ENCODE measurements at regions not wholly inside any gene's neighbourhood (a gene's known extent, or its start where the extent isn't known, plus 50 kb on each side); places are given as distances from the start of the nearest gene placed in this dataset.

GRCh38 chr16:73399997-73400396, 352.1 kb upstream of the ZFHX3 start:
- Histone ChIP-seq H3K9me3 (ENCODE audit: low read length) (no peaks in the 10 kb centered on the region), H3K27me3 (ENCODE audit: control insufficient read depth in 1 of 2, insufficient read depth in 2 of 2, low read length in 2 of 2) (peaks cover 0 to 22% of the 10 kb centered on the region in 2 experiments; a peak in 2 of 5 replicates), H3K36me3 (replicated peaks in 1 of 2; ENCODE audit: control insufficient read depth in 1 of 2, insufficient read depth in 2 of 2, low read length in 2 of 2) (no peaks in the 10 kb centered on the region), H4K20me1 (ENCODE audit: insufficient read depth, low read length) (no peaks in the 10 kb centered on the region), H3K27ac (ENCODE audit: extremely low read length, insufficient read depth, low read length) (no peak overlapping the region), H3K79me2 (ENCODE audit: insufficient read depth, low read length) (no peaks in the 10 kb centered on the region), H3K4me1 (ENCODE audit: insufficient read depth, low read length) (no peaks in the 10 kb centered on the region), H3K4me3 (replicated peaks in 1 of 3; ENCODE audit: insufficient read depth in 1 of 3, low read depth in 2 of 3, low read length in 3 of 3) (no peak overlapping the region), H2AFZ (ENCODE audit: low read length) (no peak overlapping the region), H3K9ac (ENCODE audit: insufficient read depth, low read depth, low read length) (no peak overlapping the region), H3K4me2 (ENCODE audit: low read depth, low read length) (no peak overlapping the region)
- intact Hi-C loops (cut with micrococcal nuclease; ENCODE audit: unreplicated experiment) (no loop called here), in situ Hi-C loops (cut with HindIII; ENCODE audit: extremely low pct_ligation_motif_present, low pct_unique_long_range_greater_than_20kb) (no loop called here)
- no TSS peak for BruUV-seq (replicated peaks)
- no peak for TF ChIP-seq TARDBP (CRISPR knock-in tag; IDR thresholded peaks at IDR 0.05)
- no peak for TF ChIP-seq UBTF (CRISPR knock-in tag; IDR thresholded peaks at IDR 0.05)
- no peak for TF ChIP-seq JUN (CRISPR knock-in tag; IDR thresholded peaks at IDR 0.05)
- TF ChIP-seq ZNF207 (IDR thresholded peaks at IDR 0.05; ENCODE audit: borderline replicate concordance): no peak
- no peak for TF ChIP-seq ZNF121 (CRISPR knock-in tag; IDR thresholded peaks at IDR 0.05)
- no peak for TF ChIP-seq ZNF256 (CRISPR knock-in tag; conservative IDR thresholded peaks at IDR 0.05)
- TF ChIP-seq SP5 (CRISPR knock-in tag; IDR thresholded peaks at IDR 0.05; ENCODE audit: borderline replicate concordance, low read depth): no peak
- TF ChIP-seq, protein P1, sequence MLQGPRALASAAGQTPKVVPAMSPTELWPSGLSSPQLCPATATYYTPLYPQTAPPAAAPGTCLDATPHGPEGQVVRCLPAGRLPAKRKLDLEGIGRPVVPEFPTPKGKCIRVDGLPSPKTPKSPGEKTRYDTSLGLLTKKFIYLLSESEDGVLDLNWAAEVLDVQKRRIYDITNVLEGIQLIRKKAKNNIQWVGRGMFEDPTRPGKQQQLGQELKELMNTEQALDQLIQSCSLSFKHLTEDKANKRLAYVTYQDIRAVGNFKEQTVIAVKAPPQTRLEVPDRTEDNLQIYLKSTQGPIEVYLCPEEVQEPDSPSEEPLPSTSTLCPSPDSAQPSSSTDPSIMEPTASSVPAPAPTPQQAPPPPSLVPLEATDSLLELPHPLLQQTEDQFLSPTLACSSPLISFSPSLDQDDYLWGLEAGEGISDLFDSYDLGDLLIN (CRISPR knock-in tag; IDR thresholded peaks at IDR 0.05; ENCODE audit: borderline replicate concordance): no peak
- TF ChIP-seq HNRNPK (IDR thresholded peaks at IDR 0.05; ENCODE audit: low read depth, low read length, poor library complexity, severe bottlenecking): no peak
- no peak for TF ChIP-seq ONECUT2 (CRISPR knock-in tag; IDR thresholded peaks at IDR 0.05)
- TF ChIP-seq SETDB1 (CRISPR knock-in tag; IDR thresholded peaks at IDR 0.05; ENCODE audit: borderline replicate concordance): no peak
- no peak for TF ChIP-seq MXI1 (IDR thresholded peaks at IDR 0.05; ENCODE audit: borderline replicate concordance, low read depth, low read length)
- TF ChIP-seq CCDC6 (CRISPR knock-in tag; IDR thresholded peaks at IDR 0.05): no peak
- TF ChIP-seq ZNF704 (CRISPR knock-in tag; IDR thresholded peaks at IDR 0.05; ENCODE audit: borderline replicate concordance): no peak
- no peak for TF ChIP-seq SMYD3 (CRISPR knock-in tag; IDR thresholded peaks at IDR 0.05)
- TF ChIP-seq ZNF230 (CRISPR knock-in tag; IDR thresholded peaks at IDR 0.05): no peak
- ATAC-seq (no peak), DNase-seq (ENCODE audit: low spot score) (no peak), FAIRE-seq (no peak)
- ChIA-PET POLR2A (no interaction called here), CTCF (ENCODE audit: low intra/inter-chr PET ratio, low total read pairs) (no interaction called here)
- WGBS (ENCODE audit: low lambda C conversion rate): 58% methylated on average over 5 of the region's 5 CpGs

Measured in HepG2 (cell line).